Right lobe of liver (tissue), 4 donors: ENCODE measurements at regions not wholly inside any gene's neighbourhood (a gene's known extent, or its start where the extent isn't known, plus 50 kb on each side); places are given as distances from the start of the nearest gene placed in this dataset.

Source experiments
- CTCF ChIP-seq, 4 donors: fragments of 200-600 bp in 3 of 4; fragments of 450-650 bp in 1 of 4; IDR thresholded peaks; one replicate each; pipeline versions ENCODE4 v1.5.1 to v1.8.0; 2016 to 2022; ENCODE audit warnings: antibody characterized with exemption in 4 of 4, mild to moderate bottlenecking in 2 of 4
- POLR2A ChIP-seq: fragments of 450-650 bp; IDR thresholded peaks from one replicate; pipeline ENCODE4 v1.6.1; 2017; ENCODE audit warnings: antibody characterized with exemption, mild to moderate bottlenecking
- donor health status: DM: no; HTN: no; CAD: no.
- donor health status: DM: no; HTN: no; CAD: no.
- donor health status: DM: no; HTN: yes; CAD: no.

- TF ChIP-seq CTCF (IDR thresholded peaks at IDR 0.05) (no peak), POLR2A (no peak)
These were observed 213.0 kb upstream of the ROBO2 start for GRCh38 chr3:76826861-76827260.
